CD4-positive, alpha-beta T cell (primary cell): ENCODE measurements at regions not wholly inside any gene's neighbourhood (a gene's known extent, or its start where the extent isn't known, plus 50 kb on each side); places are given as distances from the start of the nearest gene placed in this dataset.
"Not testable (repeated sequence)": the region's sequence is repeated elsewhere in the genome, so short reads cannot be mapped to it uniquely, and the experiment has no call there.

Experiments
- ATAC-seq: fragments of 200-7000 bp; cut with Tn5 transposase; one replicate; pipeline ENCODE4 v1.10.0; 2022; ENCODE audit warnings: mild to moderate bottlenecking; ENCODE audit not compliant: poor library complexity
- CTCF ChIA-PET: fragments of 350-600 bp; sonication (Branson Sonifier 250); formaldehyde crosslinking; loops from one replicate; lab custom pipeline; 2021; ENCODE audit warnings: antibody characterized with exemption, inconsistent platforms; lab: Charles Lee
- POLR2A ChIA-PET: fragments of 350-600 bp; sonication (Branson Sonifier 250); formaldehyde crosslinking; loops from one replicate; lab custom pipeline; 2021; ENCODE audit warnings: antibody characterized with exemption, inconsistent platforms; lab: Charles Lee
- DNase-seq, 14 experiments: peaks; one replicate each; pipeline ENCODE4 v3.0.0-alpha.2; 2013 to 2020; ENCODE audit warnings: mixed read lengths in 2 of 14
- H3K27ac ChIP-seq, 2 donors: one replicate each; pipeline versions ENCODE4 v1.5.1 to v1.7.0; 2013; ENCODE audit warnings: low read length in 2 of 2, low read depth in 1 of 2, mild to moderate bottlenecking in 1 of 2
- H3K27me3 ChIP-seq, 2 experiments: 1 replicate in 1 of 2; 2 replicates in 1 of 2; pipeline versions ENCODE4 v1.6.1 to v1.7.0; 2013; ENCODE audit warnings: low read length in 2 of 2, control low read depth in 1 of 2, mild to moderate bottlenecking in 1 of 2, moderate library complexity in 1 of 2; ENCODE audit not compliant: insufficient read depth in 2 of 2, control insufficient read depth in 1 of 2
- H3K36me3 ChIP-seq: one replicate; pipeline ENCODE4 v1.6.1; 2013; ENCODE audit warnings: low read length, control low read depth; ENCODE audit not compliant: insufficient read depth
- H3K4me1 ChIP-seq: one replicate; pipeline ENCODE4 v1.6.1; 2013; ENCODE audit warnings: low read length, control low read depth; ENCODE audit not compliant: insufficient read depth
- H3K4me3 ChIP-seq: one replicate; pipeline ENCODE4 v1.5.1; 2013; ENCODE audit warnings: mild to moderate bottlenecking, low read length, moderate library complexity
- H3K9me3 ChIP-seq, 2 experiments: 1 replicate in 1 of 2; 2 replicates in 1 of 2; pipeline versions ENCODE4 v1.6.1 to v1.7.0; 2013; ENCODE audit warnings: low read length in 2 of 2, mild to moderate bottlenecking in 2 of 2, control low read depth in 1 of 2, moderate library complexity in 1 of 2; ENCODE audit not compliant: control insufficient read depth in 1 of 2, insufficient read depth in 1 of 2
- H3K27ac Mint-ChIP-seq: one replicate; pipeline ENCODE4 v1.8.0; 2020; ENCODE audit warnings: mixed read lengths
- H3K27me3 Mint-ChIP-seq: one replicate; pipeline ENCODE4 v1.8.0; 2021; ENCODE audit warnings: mixed read lengths
- H3K36me3 Mint-ChIP-seq: one replicate; pipeline ENCODE4 v1.8.0; 2021; ENCODE audit warnings: low read depth, mixed read lengths
- H3K4me1 Mint-ChIP-seq: one replicate; pipeline ENCODE4 v1.8.0; 2021; ENCODE audit warnings: low read depth, mixed read lengths
- H3K4me3 Mint-ChIP-seq: one replicate; pipeline ENCODE4 v1.8.0; 2020; ENCODE audit warnings: mild to moderate bottlenecking, mixed read lengths
- H3K9me3 Mint-ChIP-seq: one replicate; pipeline ENCODE4 v1.8.0; 2020; ENCODE audit warnings: mixed read lengths
- intact Hi-C, 2 experiments: fragments of 100-400 bp; cut with DNase I in 1 of 2; cut with micrococcal nuclease in 1 of 2; formaldehyde crosslinking; loops; one replicate each; pipeline versions ENCODE4 v1.15.1 to v1.9.0; 2023 to 2025; cut with DNase I, micrococcal nuclease
- TF ChIP-seq, protein P1 (sequence below): fragments of 200-600 bp; IDR thresholded peaks from one replicate; pipeline ENCODE4 v1.8.0; 2022; ENCODE audit warnings: antibody characterized with exemption, mild to moderate bottlenecking

DNA sequence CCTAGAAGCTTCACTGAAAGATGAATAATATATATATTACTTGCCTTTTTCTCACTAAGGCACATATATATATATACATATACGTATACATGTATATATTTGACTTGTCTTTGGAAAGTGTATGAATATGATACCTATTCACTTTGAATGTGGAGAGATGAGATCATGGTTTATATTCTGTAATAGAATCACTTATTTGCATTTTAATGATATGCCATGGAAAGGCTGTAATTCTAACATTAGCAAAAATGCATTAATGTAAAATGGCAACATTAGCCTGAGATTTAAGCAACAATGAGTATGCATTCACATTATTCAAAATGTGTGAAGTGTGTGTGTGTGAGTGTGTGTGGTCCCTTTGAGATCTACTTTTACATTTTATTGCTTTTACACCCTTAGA lies 54.5 kb upstream of the PRKD1 start:
- ChIA-PET POLR2A (no interaction called here), CTCF (no interaction called here)
- intact Hi-C loops = no loop called here
- Mint-ChIP-seq H3K27ac (no peak overlapping the region), H3K9me3 (peaks cover 4% of the 10 kb centered on the region), H3K36me3 (no peaks in the 10 kb centered on the region), H3K27me3 (no peaks in the 10 kb centered on the region), H3K4me3 (no peak overlapping the region), H3K4me1 (no peaks in the 10 kb centered on the region)
- no peaks in the 10 kb centered on the region for H3K4me1 ChIP-seq
- ATAC-seq (no peak), DNase-seq (no peak)
- no peaks in the 10 kb centered on the region for H3K27me3 ChIP-seq
- peaks cover 0 to 4% of the 10 kb centered on the region in 2 experiments for H3K9me3 ChIP-seq
- TF ChIP-seq, protein P1, sequence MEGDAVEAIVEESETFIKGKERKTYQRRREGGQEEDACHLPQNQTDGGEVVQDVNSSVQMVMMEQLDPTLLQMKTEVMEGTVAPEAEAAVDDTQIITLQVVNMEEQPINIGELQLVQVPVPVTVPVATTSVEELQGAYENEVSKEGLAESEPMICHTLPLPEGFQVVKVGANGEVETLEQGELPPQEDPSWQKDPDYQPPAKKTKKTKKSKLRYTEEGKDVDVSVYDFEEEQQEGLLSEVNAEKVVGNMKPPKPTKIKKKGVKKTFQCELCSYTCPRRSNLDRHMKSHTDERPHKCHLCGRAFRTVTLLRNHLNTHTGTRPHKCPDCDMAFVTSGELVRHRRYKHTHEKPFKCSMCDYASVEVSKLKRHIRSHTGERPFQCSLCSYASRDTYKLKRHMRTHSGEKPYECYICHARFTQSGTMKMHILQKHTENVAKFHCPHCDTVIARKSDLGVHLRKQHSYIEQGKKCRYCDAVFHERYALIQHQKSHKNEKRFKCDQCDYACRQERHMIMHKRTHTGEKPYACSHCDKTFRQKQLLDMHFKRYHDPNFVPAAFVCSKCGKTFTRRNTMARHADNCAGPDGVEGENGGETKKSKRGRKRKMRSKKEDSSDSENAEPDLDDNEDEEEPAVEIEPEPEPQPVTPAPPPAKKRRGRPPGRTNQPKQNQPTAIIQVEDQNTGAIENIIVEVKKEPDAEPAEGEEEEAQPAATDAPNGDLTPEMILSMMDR = no peak
- H3K27ac ChIP-seq = no peak overlapping the region
- H3K4me3 ChIP-seq = no peak overlapping the region
- H3K36me3 ChIP-seq = no peaks in the 10 kb centered on the region

DNA sequence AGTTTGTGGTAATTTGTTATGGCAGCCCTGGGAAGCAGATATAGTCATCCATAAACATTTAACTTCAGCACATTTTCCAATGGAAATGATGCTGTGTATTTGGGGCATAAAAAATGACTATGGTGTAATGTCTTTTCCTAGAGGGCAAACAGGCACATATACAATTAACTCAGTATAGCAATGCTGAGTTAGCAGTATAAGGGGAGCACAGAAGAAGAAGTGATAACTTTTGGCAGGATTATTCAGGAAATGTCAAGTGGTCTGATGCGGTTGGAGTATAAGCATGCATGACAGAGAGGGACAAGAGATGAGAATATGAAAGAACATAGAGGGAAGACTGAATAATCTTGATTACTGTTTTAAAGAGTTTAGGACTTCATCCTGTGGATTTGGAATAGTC lies 55.3 kb upstream of the PRKD1 start:
- H3K9me3 Mint-ChIP-seq = peaks cover 4% of the 10 kb centered on the region
- H3K4me3 Mint-ChIP-seq = no peak overlapping the region
- Histone ChIP-seq H3K27me3 (no peaks in the 10 kb centered on the region), H3K4me3 (no peak overlapping the region), H3K36me3 (no peaks in the 10 kb centered on the region), H3K9me3 (peaks cover 0 to 4% of the 10 kb centered on the region in 2 experiments), H3K4me1 (no peaks in the 10 kb centered on the region), H3K27ac (no peak overlapping the region)
- H3K27ac Mint-ChIP-seq = no peak overlapping the region
- ATAC-seq (no peak), DNase-seq (no peak)
- ChIA-PET CTCF (no interaction called here), POLR2A (no interaction called here)
- TF ChIP-seq, protein P1 = no peak
- no peaks in the 10 kb centered on the region for H3K27me3 Mint-ChIP-seq
- H3K36me3 Mint-ChIP-seq = no peaks in the 10 kb centered on the region
- no peaks in the 10 kb centered on the region for H3K4me1 Mint-ChIP-seq
- intact Hi-C loops = no loop called here

DNA sequence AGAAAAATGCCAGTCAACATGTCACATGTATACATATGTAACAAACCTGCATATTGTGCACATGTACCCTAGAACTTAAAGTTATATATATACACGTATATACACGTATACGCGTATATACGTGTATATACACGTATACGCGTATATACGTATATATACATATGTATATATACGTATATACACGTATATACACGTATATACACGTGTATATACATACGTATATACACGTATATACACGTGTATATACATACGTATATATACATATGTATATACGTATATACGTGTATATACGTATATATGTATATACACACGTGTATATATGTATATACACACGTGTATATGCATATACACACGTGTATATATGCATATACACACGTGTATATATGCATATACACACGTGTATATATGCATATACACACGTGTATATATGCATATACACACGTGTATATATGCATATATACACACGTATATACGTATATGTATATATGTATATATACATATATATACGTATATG lies 62.8 kb upstream of the PRKD1 start:
- H3K4me3 Mint-ChIP-seq, H3K4me1 ChIP-seq, H3K9me3 ChIP-seq, ATAC-seq, H3K4me1 Mint-ChIP-seq, POLR2A ChIA-PET, H3K36me3 Mint-ChIP-seq, H3K27ac Mint-ChIP-seq, H3K27me3 ChIP-seq, H3K27me3 Mint-ChIP-seq, CTCF ChIA-PET, DNase-seq, H3K9me3 Mint-ChIP-seq, H3K27ac ChIP-seq, intact Hi-C loops, H3K4me3 ChIP-seq, H3K36me3 ChIP-seq: not testable (repeated sequence)

GRCh38 chr14:29990993-29991392 lies 63.3 kb upstream of the PRKD1 start:
- Histone ChIP-seq H3K4me1 (no peaks in the 10 kb centered on the region), H3K4me3 (no peak overlapping the region), H3K27me3 (no peaks in the 10 kb centered on the region), H3K36me3 (no peaks in the 10 kb centered on the region), H3K9me3 (no peaks in the 10 kb centered on the region), H3K27ac (no peak overlapping the region)
- Mint-ChIP-seq H3K4me3 (no peak overlapping the region), H3K9me3 (no peaks in the 10 kb centered on the region), H3K27me3 (no peaks in the 10 kb centered on the region), H3K4me1 (no peaks in the 10 kb centered on the region), H3K36me3 (no peaks in the 10 kb centered on the region), H3K27ac (no peak overlapping the region)
- intact Hi-C loops = no loop called here
- TF ChIP-seq, protein P1 = no peak
- ChIA-PET CTCF (no interaction called here), POLR2A (no interaction called here)
- DNase-seq (no peak), ATAC-seq (no peak)
